ACC112 (cell line): ENCODE measurements at regions not wholly inside any gene's neighbourhood (a gene's known extent, or its start where the extent isn't known, plus 50 kb on each side); places are given as distances from the start of the nearest gene placed in this dataset.
"Not testable (repeated sequence)": the region's sequence is repeated elsewhere in the genome, so short reads cannot be mapped to it uniquely, and the experiment has no call there.

Experiments
- H2AFZ ChIP-seq: fragments of 200-600 bp; sonication (generic); one replicate; pipeline ENCODE4 v1.6.0; 2017; ENCODE audit warnings: antibody characterized with exemption, low read length; ENCODE audit not compliant: unreplicated experiment
- H3K27ac ChIP-seq: fragments of 200-600 bp; sonication (generic); 2 replicates; pipeline ENCODE4 v1.5.1; 2014; ENCODE audit warnings: low read depth, mild to moderate bottlenecking, antibody characterized with exemption, low read length, moderate library complexity
- H3K27me3 ChIP-seq: fragments of 200-600 bp; sonication (generic); 2 replicates; pipeline ENCODE4 v1.6.1; 2014; ENCODE audit warnings: mild to moderate bottlenecking, antibody characterized with exemption, low read length, moderate library complexity, mixed read lengths; ENCODE audit not compliant: insufficient read depth
- H3K36me3 ChIP-seq: fragments of 200-600 bp; sonication (generic); 2 replicates; pipeline ENCODE4 v1.6.1; 2016; ENCODE audit warnings: mild to moderate bottlenecking, antibody characterized with exemption, low read length, moderate library complexity, mixed read lengths; ENCODE audit not compliant: insufficient read depth
- H3K4me1 ChIP-seq: fragments of 200-600 bp; sonication (generic); one replicate; pipeline ENCODE4 v1.6.1; 2016; ENCODE audit warnings: low read length, mixed read lengths; ENCODE audit not compliant: insufficient read depth, unreplicated experiment, control insufficient read depth
- H3K4me3 ChIP-seq: fragments of 200-600 bp; sonication (generic); 2 replicates; pipeline ENCODE4 v1.5.1; 2014; ENCODE audit warnings: mild to moderate bottlenecking, low read depth, low read length
- H3K79me2 ChIP-seq: fragments of 200-600 bp; sonication (generic); one replicate; pipeline ENCODE4 v1.6.0; 2016; ENCODE audit warnings: low read length; ENCODE audit not compliant: control insufficient read depth, unreplicated experiment, insufficient read depth

DNA sequence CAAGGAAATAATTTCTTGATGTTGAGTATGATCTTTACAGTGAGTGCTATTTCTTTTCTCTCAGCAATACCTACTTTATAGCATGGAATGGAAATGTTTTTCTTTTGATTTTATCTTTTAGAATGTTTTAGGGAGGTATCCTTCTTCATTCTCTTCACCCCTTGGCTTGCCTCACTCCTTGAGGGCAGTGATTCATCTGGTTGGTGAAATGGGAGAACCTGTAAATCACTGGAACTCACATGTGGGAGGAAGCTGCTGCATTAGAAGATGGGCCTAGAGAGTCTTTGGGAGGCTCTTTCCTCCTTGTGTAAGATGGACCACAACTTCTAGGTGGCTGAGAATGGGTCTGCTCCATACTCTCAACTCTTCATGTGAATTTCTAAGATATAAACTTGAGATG, 244.8 kb upstream of the SYNCRIP start:
- no peak overlapping the region for H3K4me3 ChIP-seq
- H3K27ac ChIP-seq: no peak overlapping the region
- no peaks in the 10 kb centered on the region for H3K36me3 ChIP-seq
- H3K27me3 ChIP-seq: peaks cover 27% of the 10 kb centered on the region
- H3K4me1 ChIP-seq: no peaks in the 10 kb centered on the region
- no peaks in the 10 kb centered on the region for H3K79me2 ChIP-seq
- no peak overlapping the region for H2AFZ ChIP-seq

- Histone ChIP-seq H3K79me2 (no peaks in the 10 kb centered on the region), H3K27ac (no peak overlapping the region), H3K27me3 (no peaks in the 10 kb centered on the region), H3K4me3 (no peak overlapping the region), H3K36me3 (no peaks in the 10 kb centered on the region), H3K4me1 (peaks cover 22% of the 10 kb centered on the region), H2AFZ (no peak overlapping the region)
Observed at GRCh38 chr6:85868685-85869084, 226.0 kb upstream of the SYNCRIP start.

- Histone ChIP-seq H3K4me1 (peaks cover 22% of the 10 kb centered on the region), H3K27ac (no peak overlapping the region), H3K27me3 (no peaks in the 10 kb centered on the region), H3K36me3 (no peaks in the 10 kb centered on the region), H3K4me3 (no peak overlapping the region), H2AFZ (no peak overlapping the region), H3K79me2 (no peaks in the 10 kb centered on the region)
Observed at GRCh38 chr6:85867595-85867994, 224.9 kb upstream of the SYNCRIP start.

DNA sequence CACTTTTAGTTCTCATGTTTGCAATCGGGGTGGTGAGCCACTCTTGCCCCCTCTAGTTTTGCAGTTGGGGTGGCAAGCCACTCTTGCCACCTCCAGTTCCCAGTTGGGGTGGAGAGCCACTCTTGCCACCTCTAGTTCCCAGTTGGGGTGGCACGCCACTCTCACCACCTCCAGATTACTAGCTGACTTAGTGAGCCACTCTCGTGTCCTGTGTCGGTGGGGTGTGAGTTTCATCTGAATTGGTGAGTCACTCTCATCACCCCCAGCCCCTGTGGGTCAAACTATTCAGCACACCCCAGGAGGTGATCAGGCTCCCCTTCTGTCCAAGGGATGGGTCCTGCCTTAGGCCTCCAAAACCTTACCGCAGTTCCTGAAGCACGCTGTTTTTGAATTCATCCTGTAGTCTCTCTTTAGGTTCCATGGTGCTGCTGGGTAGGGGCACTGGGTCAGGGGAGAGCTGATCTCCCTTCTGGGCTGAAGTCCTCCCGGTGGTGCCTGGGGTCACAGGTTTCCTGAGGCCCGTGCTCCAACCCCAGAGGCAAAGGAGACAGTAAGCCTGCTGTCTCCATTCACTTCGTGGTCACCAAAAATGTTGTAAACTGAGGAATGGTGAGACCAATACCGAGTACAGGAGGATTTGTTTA, 224.2 kb upstream of the SYNCRIP start:
- H3K79me2 ChIP-seq: no peaks in the 10 kb centered on the region
- H3K27me3 ChIP-seq: no peaks in the 10 kb centered on the region
- H3K36me3 ChIP-seq: no peaks in the 10 kb centered on the region
- peak overlapping the region; percentile 62 for H2AFZ ChIP-seq
- peaks cover 22% of the 10 kb centered on the region for H3K4me1 ChIP-seq
- no peak overlapping the region for H3K4me3 ChIP-seq
- no peak overlapping the region for H3K27ac ChIP-seq

DNA sequence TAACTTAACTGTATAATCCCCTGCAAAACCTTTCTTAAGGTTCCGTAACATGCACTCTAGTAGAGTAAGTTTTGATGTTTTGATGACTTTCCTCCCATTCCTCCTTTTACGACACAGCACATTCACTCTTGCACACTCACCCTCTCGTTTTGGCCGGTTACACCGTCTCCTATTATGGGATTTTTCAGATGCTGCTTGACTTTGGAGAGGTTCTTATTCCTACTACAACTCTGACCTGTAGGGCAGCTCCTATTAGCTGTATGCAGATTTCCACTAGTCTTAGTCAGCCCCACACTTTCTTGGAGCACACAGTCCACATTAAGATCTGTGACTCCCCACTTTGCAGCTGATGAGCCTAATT, 223.7 kb upstream of the SYNCRIP start:
- peak overlapping the region; percentile 77 for H3K4me3 ChIP-seq
- no peaks in the 10 kb centered on the region for H3K36me3 ChIP-seq
- H3K4me1 ChIP-seq: peaks cover 22% of the 10 kb centered on the region
- no peaks in the 10 kb centered on the region for H3K27me3 ChIP-seq
- H2AFZ ChIP-seq: peak overlapping the region; percentile 62
- H3K79me2 ChIP-seq: no peaks in the 10 kb centered on the region
- peak overlapping the region; percentile 25 for H3K27ac ChIP-seq

GRCh38 chr6:85865420-85866369, 223.0 kb upstream of the SYNCRIP start:
- Histone ChIP-seq H3K4me3 (peak overlapping the region; percentile 77), H2AFZ (peak overlapping the region; percentile 98), H3K27me3 (no peaks in the 10 kb centered on the region), H3K4me1 (peaks cover 22% of the 10 kb centered on the region), H3K36me3 (no peaks in the 10 kb centered on the region), H3K27ac (peak overlapping the region; percentile 25), H3K79me2 (no peaks in the 10 kb centered on the region)

GRCh38 chr6:85864453-85865401, 222.0 kb upstream of the SYNCRIP start:
- Histone ChIP-seq H3K4me1 (peaks cover 22% of the 10 kb centered on the region), H3K4me3 (peak overlapping the region; percentile 77), H3K79me2 (no peaks in the 10 kb centered on the region), H3K36me3 (no peaks in the 10 kb centered on the region), H3K27ac (peak overlapping the region; percentile 11; the same call in 1 of the 2 replicates), H3K27me3 (no peaks in the 10 kb centered on the region), H2AFZ (peak overlapping the region; percentile 73)

DNA sequence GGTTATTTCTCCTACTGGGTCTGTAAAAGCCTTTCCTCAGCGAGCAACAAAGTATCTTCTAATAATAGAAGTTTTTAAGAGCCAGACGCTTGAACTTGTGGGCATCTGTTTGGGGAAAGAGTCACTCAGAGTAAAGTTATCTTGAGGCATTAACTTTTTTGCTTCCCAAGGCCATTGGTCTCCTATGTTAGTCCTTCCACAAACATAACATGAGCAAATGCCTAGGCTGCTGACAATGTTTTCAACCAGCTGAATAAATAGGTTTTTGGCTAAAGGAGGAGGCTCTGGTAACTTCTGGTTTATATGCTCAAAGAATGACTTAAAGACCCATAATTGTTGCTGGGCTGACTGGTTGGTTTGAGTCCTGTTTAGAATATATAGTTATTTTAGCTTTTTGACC, 213.5 kb upstream of the SYNCRIP start:
- Histone ChIP-seq H3K27me3 (peaks cover 24% of the 10 kb centered on the region), H3K4me1 (no peaks in the 10 kb centered on the region), H2AFZ (no peak overlapping the region), H3K4me3 (no peak overlapping the region), H3K27ac (no peak overlapping the region), H3K36me3 (no peaks in the 10 kb centered on the region), H3K79me2 (no peaks in the 10 kb centered on the region)

GRCh38 chr6:85838351-85839119, 195.8 kb upstream of the SYNCRIP start:
- H3K36me3 ChIP-seq, H3K79me2 ChIP-seq, H2AFZ ChIP-seq, H3K4me1 ChIP-seq, H3K27me3 ChIP-seq, H3K27ac ChIP-seq, H3K4me3 ChIP-seq: not testable (repeated sequence)

GRCh38 chr6:85828973-85829372, 186.3 kb upstream of the SYNCRIP start:
- Histone ChIP-seq H3K27me3 (no peaks in the 10 kb centered on the region), H3K27ac (no peak overlapping the region), H2AFZ (no peak overlapping the region), H3K4me3 (no peak overlapping the region), H3K4me1 (no peaks in the 10 kb centered on the region), H3K79me2 (no peaks in the 10 kb centered on the region), H3K36me3 (no peaks in the 10 kb centered on the region)
